H9 (cell line): ENCODE measurements at regions not wholly inside any gene's neighbourhood (a gene's known extent, or its start where the extent isn't known, plus 50 kb on each side); places are given as distances from the start of the nearest gene placed in this dataset.

Experiments used
- DNase-seq: peaks from one replicate; pipeline ENCODE4 v3.0.0-alpha.2; 2017
- H2AFZ ChIP-seq: one replicate; pipeline ENCODE4 v1.6.1; 2013; ENCODE audit warnings: mild to moderate bottlenecking, low read length, control low read depth, moderate library complexity
- H2AK5ac ChIP-seq: 2 replicates; pipeline ENCODE4 v1.6.1; 2013; ENCODE audit warnings: low read length, control low read depth, mixed read lengths; ENCODE audit not compliant: insufficient read length
- H2BK120ac ChIP-seq: one replicate; pipeline ENCODE4 v1.6.1; 2013; ENCODE audit warnings: low read depth, mild to moderate bottlenecking, low read length, control low read depth, inconsistent platforms; ENCODE audit not compliant: poor library complexity, severe bottlenecking
- H2BK12ac ChIP-seq: 2 replicates; pipeline ENCODE4 v1.6.1; 2013; ENCODE audit warnings: low read length, control low read depth, mixed read lengths, low read depth; ENCODE audit not compliant: insufficient read length
- H2BK15ac ChIP-seq: 2 replicates; pipeline ENCODE4 v1.6.1; 2013; ENCODE audit warnings: low read depth, low read length, control low read depth
- H2BK20ac ChIP-seq: one replicate; pipeline ENCODE4 v1.6.1; 2013; ENCODE audit warnings: low read depth, mild to moderate bottlenecking, low read length, control low read depth, inconsistent platforms; ENCODE audit not compliant: poor library complexity, severe bottlenecking
- H2BK5ac ChIP-seq: 2 replicates; pipeline ENCODE4 v1.6.1; 2013; ENCODE audit warnings: low read length, control low read depth, mixed read lengths; ENCODE audit not compliant: insufficient read length
- H3K14ac ChIP-seq: 2 replicates; pipeline ENCODE4 v1.6.1; 2013; ENCODE audit warnings: low read length, control low read depth; ENCODE audit not compliant: insufficient read depth
- H3K18ac ChIP-seq: 2 replicates; pipeline ENCODE4 v1.6.1; 2013; ENCODE audit warnings: low read depth, mild to moderate bottlenecking, mixed read lengths, low read length, control low read depth; ENCODE audit not compliant: insufficient read length
- H3K23ac ChIP-seq: 2 replicates; pipeline ENCODE4 v1.6.1; 2013; ENCODE audit warnings: low read length, control low read depth, mixed read lengths, low read depth; ENCODE audit not compliant: insufficient read length
- H3K23me2 ChIP-seq: 2 replicates; pipeline ENCODE4 v1.6.1; 2013; ENCODE audit warnings: low read depth, mild to moderate bottlenecking, mixed read lengths, low read length, control low read depth; ENCODE audit not compliant: insufficient read length, poor library complexity, severe bottlenecking
- H3K27ac ChIP-seq: 2 replicates; pipeline ENCODE4 v1.5.1; 2013; ENCODE audit warnings: low read length, control low read depth, mixed read lengths, low read depth; ENCODE audit not compliant: insufficient read length
- H3K27me3 ChIP-seq: 2 replicates; pipeline ENCODE4 v1.6.1; 2013; ENCODE audit warnings: low read length, control low read depth, inconsistent platforms; ENCODE audit not compliant: insufficient read depth
- H3K4ac ChIP-seq: 2 replicates; pipeline ENCODE4 v1.6.1; 2013; ENCODE audit warnings: low read depth, mild to moderate bottlenecking, control low read depth, inconsistent platforms, low read length, moderate library complexity
- H3K4me1 ChIP-seq: 2 replicates; pipeline ENCODE4 v1.6.1; 2013; ENCODE audit warnings: low read length, control low read depth, inconsistent platforms; ENCODE audit not compliant: insufficient read depth
- H3K4me2 ChIP-seq: 2 replicates; pipeline ENCODE4 v1.6.1; 2013; ENCODE audit warnings: low read length, control low read depth, mixed read lengths; ENCODE audit not compliant: insufficient read length, insufficient read depth
- H3K56ac ChIP-seq: 2 replicates; pipeline ENCODE4 v1.6.1; 2013; ENCODE audit warnings: low read depth, mild to moderate bottlenecking, mixed read lengths, low read length, control low read depth; ENCODE audit not compliant: insufficient read length
- H3K79me1 ChIP-seq: 2 replicates; pipeline ENCODE4 v1.6.1; 2013; ENCODE audit warnings: low read depth, mild to moderate bottlenecking, moderate library complexity, low read length, control low read depth, inconsistent platforms; ENCODE audit not compliant: insufficient read depth, poor library complexity, severe bottlenecking
- H3K79me2 ChIP-seq: 2 replicates; pipeline ENCODE4 v1.6.1; 2013; ENCODE audit warnings: low read length, control low read depth, inconsistent platforms; ENCODE audit not compliant: insufficient read depth
- H3K9ac ChIP-seq: 2 replicates; pipeline ENCODE4 v1.6.1; 2013; ENCODE audit warnings: low read length, control low read depth, mixed read lengths; ENCODE audit not compliant: insufficient read length; ENCODE audit errors: extremely low read depth
- H3K9me3 ChIP-seq: one replicate; pipeline ENCODE4 v1.6.1; 2013; ENCODE audit warnings: low read depth, low read length, inconsistent platforms; ENCODE audit not compliant: control insufficient read depth
- H3T11ph ChIP-seq: one replicate; pipeline ENCODE4 v1.6.1; 2013; ENCODE audit warnings: mild to moderate bottlenecking, low read length, control low read depth, inconsistent platforms
- H4K20me1 ChIP-seq: one replicate; pipeline ENCODE4 v1.6.1; 2013; ENCODE audit not compliant: control insufficient read depth, insufficient read length, insufficient read depth
- H4K5ac ChIP-seq: 2 replicates; pipeline ENCODE4 v1.6.1; 2013; ENCODE audit warnings: low read depth, mild to moderate bottlenecking, mixed read lengths, low read length, control low read depth; ENCODE audit not compliant: insufficient read length
- H4K8ac ChIP-seq: replicated peaks from 2 replicates; pipeline ENCODE4 v1.6.1; 2013; ENCODE audit warnings: low read length, control low read depth, mixed read lengths, low read depth; ENCODE audit not compliant: insufficient read length
- H4K91ac ChIP-seq: 2 replicates; pipeline ENCODE4 v1.6.1; 2013; ENCODE audit warnings: low read depth, mild to moderate bottlenecking, moderate library complexity, mixed read lengths, low read length, control low read depth; ENCODE audit not compliant: insufficient read length
- H3K27ac Mint-ChIP-seq, 3 experiments: 2 replicates in 2 of 3; 3 replicates in 1 of 3; pipeline ENCODE4 v1.8.0; 2020 to 2021; ENCODE audit warnings: mixed read lengths in 3 of 3, mild to moderate bottlenecking in 1 of 3, moderate library complexity in 1 of 3
- H3K27me3 Mint-ChIP-seq: 2 replicates; pipeline ENCODE4 v1.8.0; 2021; ENCODE audit warnings: low read depth, mild to moderate bottlenecking, moderate library complexity, mixed read lengths
- H3K36me3 Mint-ChIP-seq, 3 experiments: 2 replicates in 2 of 3; 3 replicates in 1 of 3; pipeline ENCODE4 v1.8.0; 2020 to 2021; ENCODE audit warnings: low read depth in 3 of 3, mixed read lengths in 3 of 3; ENCODE audit not compliant: insufficient read depth in 1 of 3
- H3K4me1 Mint-ChIP-seq, 2 experiments: 2 replicates each; pipeline ENCODE4 v1.8.0; 2020; ENCODE audit warnings: mixed read lengths in 2 of 2
- H3K4me3 Mint-ChIP-seq, 2 experiments: 2 replicates in 1 of 2; 3 replicates in 1 of 2; pipeline ENCODE4 v1.8.0; 2020 to 2021; ENCODE audit warnings: mild to moderate bottlenecking in 2 of 2, mixed read lengths in 2 of 2, moderate library complexity in 1 of 2
- H3K9me3 Mint-ChIP-seq, 2 experiments: 2 replicates in 1 of 2; 3 replicates in 1 of 2; pipeline ENCODE4 v1.8.0; 2020; ENCODE audit warnings: mild to moderate bottlenecking in 2 of 2, mixed read lengths in 2 of 2, moderate library complexity in 1 of 2
- WGBS: extraction: QIAGEN DNeasy Blood & Tissue Kit; methylation state at CpG from one replicate; pipeline ENCODE4 v1.1.7; 2013; ENCODE audit warnings: missing lambda C conversion rate, low lambda C conversion rate, mixed read lengths; ENCODE audit not compliant: insufficient read length; ENCODE audit errors: extremely low coverage; 5-methylcytosine and 5-hydroxymethylcytosine counted together
- TF ChIP-seq, protein P1 (sequence below): fragments of 200-600 bp; sonication (generic); conservative IDR thresholded peaks from 3 replicates; pipeline ENCODE4 v1.8.0; 2021; ENCODE audit warnings: antibody characterized with exemption, mild to moderate bottlenecking

DNA sequence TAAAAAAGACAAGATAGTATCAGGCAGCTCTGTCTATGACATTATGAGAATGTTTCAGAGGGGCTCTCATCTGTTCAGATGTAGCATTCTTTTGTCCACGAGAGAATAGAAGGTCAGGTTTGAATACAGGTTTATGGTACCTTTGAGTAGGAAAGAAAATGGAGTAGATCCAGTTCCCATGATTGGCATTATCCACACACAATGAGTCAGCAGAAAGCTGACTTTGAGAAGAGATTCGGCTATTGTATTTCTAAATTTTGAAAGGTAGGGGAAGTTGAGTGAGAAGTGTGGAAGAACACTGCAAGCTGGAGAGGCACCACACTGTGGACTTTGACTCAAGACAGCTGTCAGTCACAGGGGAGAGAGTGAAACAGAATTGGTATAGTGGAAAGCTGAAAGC lies 135.4 kb downstream of the SYT10 start:
- H3K9ac ChIP-seq, result no peak overlapping the region
- Mint-ChIP-seq H3K4me3 (no peak overlapping the region), H3K9me3 (peaks cover 0 to 6% of the 10 kb centered on the region in 2 experiments; a peak in 2 of 5 replicates), H3K27me3 (no peaks in the 10 kb centered on the region), H3K27ac (no peak overlapping the region), H3K36me3 (peaks cover 0 to under 1% (median 0%) of the 10 kb centered on the region in 3 experiments; a peak in 1 of 7 replicates), H3K4me1 (peaks cover 13 to 23% of the 10 kb centered on the region in 2 experiments)
- no peak overlapping the region for H2BK15ac ChIP-seq
- DNase-seq, result no peak
- H2BK5ac ChIP-seq, result no peak overlapping the region
- H3K27me3 ChIP-seq, result no peaks in the 10 kb centered on the region
- H3K4ac ChIP-seq, result no peak overlapping the region
- H4K20me1 ChIP-seq, result no peaks in the 10 kb centered on the region
- no peak overlapping the region for H3K23ac ChIP-seq
- H3K27ac ChIP-seq, result no peak overlapping the region
- no peaks in the 10 kb centered on the region for H3K79me1 ChIP-seq
- H3K4me2 ChIP-seq, result no peak overlapping the region
- no peak overlapping the region for H2AK5ac ChIP-seq
- TF ChIP-seq, protein P1, sequence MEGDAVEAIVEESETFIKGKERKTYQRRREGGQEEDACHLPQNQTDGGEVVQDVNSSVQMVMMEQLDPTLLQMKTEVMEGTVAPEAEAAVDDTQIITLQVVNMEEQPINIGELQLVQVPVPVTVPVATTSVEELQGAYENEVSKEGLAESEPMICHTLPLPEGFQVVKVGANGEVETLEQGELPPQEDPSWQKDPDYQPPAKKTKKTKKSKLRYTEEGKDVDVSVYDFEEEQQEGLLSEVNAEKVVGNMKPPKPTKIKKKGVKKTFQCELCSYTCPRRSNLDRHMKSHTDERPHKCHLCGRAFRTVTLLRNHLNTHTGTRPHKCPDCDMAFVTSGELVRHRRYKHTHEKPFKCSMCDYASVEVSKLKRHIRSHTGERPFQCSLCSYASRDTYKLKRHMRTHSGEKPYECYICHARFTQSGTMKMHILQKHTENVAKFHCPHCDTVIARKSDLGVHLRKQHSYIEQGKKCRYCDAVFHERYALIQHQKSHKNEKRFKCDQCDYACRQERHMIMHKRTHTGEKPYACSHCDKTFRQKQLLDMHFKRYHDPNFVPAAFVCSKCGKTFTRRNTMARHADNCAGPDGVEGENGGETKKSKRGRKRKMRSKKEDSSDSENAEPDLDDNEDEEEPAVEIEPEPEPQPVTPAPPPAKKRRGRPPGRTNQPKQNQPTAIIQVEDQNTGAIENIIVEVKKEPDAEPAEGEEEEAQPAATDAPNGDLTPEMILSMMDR, result no peak
- WGBS, result no CpG with 5 or more reads among the region's 2 CpGs
- H3K23me2 ChIP-seq, result no peaks in the 10 kb centered on the region
- no peak overlapping the region for H2BK20ac ChIP-seq
- H3K79me2 ChIP-seq, result no peaks in the 10 kb centered on the region
- no peak overlapping the region for H2BK120ac ChIP-seq
- no peak overlapping the region for H2BK12ac ChIP-seq
- no peak overlapping the region for H2AFZ ChIP-seq
- H4K8ac ChIP-seq, result no peak overlapping the region
- H4K5ac ChIP-seq, result no peak overlapping the region
- H3K14ac ChIP-seq, result no peak overlapping the region
- H3K18ac ChIP-seq, result no peak overlapping the region
- no peak overlapping the region for H3K56ac ChIP-seq
- H3K9me3 ChIP-seq, result no peaks in the 10 kb centered on the region
- H3T11ph ChIP-seq, result no peak overlapping the region
- H4K91ac ChIP-seq, result no peak overlapping the region
- H3K4me1 ChIP-seq, result peaks cover 2% of the 10 kb centered on the region; the same call in 1 of the 2 replicates
